ENCODE measurements at regions not wholly inside any gene's neighbourhood (a gene's known extent, or its start where the extent isn't known, plus 50 kb on each side); places are given as distances from the start of the nearest gene placed in this dataset.

DNA sequence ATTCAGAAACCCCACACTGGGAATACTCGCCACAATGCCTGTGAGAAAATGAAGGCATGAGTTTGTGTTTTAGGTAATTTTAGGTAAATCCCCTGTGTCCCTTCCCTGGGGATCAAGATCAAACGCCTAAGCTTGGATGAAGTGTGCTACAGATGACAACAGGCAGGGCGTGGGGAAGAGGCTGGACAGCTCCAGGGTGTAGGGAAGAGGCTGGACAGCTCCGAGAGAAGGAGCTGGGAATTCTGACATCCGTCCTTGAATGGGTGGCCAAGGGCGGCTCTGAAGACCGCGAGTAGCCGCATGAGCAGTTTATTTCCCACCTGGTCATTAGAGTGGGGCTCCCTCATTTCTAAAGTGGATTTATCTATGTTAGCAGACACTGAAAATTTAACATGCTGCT is 109.7 kb downstream of the RAMP3 start:
- H3K79me1 ChIP-seq (ENCODE audit: low read depth in 1 of 2, low read length in 2 of 2), result no peaks in the 10 kb centered on the region
- no peak overlapping the region for H3K4me2 ChIP-seq (ENCODE audit: low read depth, low read length)
- no peak overlapping the region for H4K5ac ChIP-seq (ENCODE audit: low read depth, low read length)
- no peak overlapping the region for H2AK9ac ChIP-seq (replicated peaks; ENCODE audit: low read depth, low read length, poor library complexity)
- peak; percentile 46; the same call in 1 of the 2 replicates for ATAC-seq (ENCODE audit: low read depth)
- peak; percentile 4 for DNase-seq
- no peaks in the 10 kb centered on the region for H3K4me1 ChIP-seq (ENCODE audit: control insufficient read depth, insufficient read depth, low read length)
- H2BK20ac ChIP-seq (ENCODE audit: low read depth, low read length), result no peak overlapping the region
- in situ Hi-C loops (cut with MboI; ENCODE audit: low sequenced_read_pairs) (no loop called here), intact Hi-C loops (cut with micrococcal nuclease) (no loop called here), dilution Hi-C loops (cut with HindIII; ENCODE audit: low sequenced_read_pairs, unreplicated experiment) (no loop called here)
- no peaks in the 10 kb centered on the region for H3K36me3 ChIP-seq (ENCODE audit: control insufficient read depth, insufficient read depth, low read length)
- H3K9me3 ChIP-seq (ENCODE audit: control insufficient read depth, insufficient read depth, low read length), result no peaks in the 10 kb centered on the region
- no TSS peak for BruUV-seq (replicated peaks)
- no peak overlapping the region for H3K27ac ChIP-seq (ENCODE audit: insufficient read depth, low read length)
- no peak overlapping the region for H2BK5ac ChIP-seq (ENCODE audit: low read depth, low read length, poor library complexity, severe bottlenecking)
- H2BK15ac ChIP-seq (ENCODE audit: low read depth, low read length), result no peak overlapping the region
- no peak overlapping the region for H3K4ac ChIP-seq (ENCODE audit: low read depth, low read length)
- H3K9me1 ChIP-seq (ENCODE audit: insufficient read depth, low read length), result no peaks in the 10 kb centered on the region
- H3K18ac ChIP-seq (ENCODE audit: low read depth, low read length), result no peak overlapping the region
- no CpG with 5 or more reads among the region's 9 CpGs for WGBS, 2 experiments (ENCODE audit: extremely low coverage in 2 of 2, insufficient read length in 1 of 2)
- no peak overlapping the region for H2BK120ac ChIP-seq (ENCODE audit: low read depth, low read length)
- ChIA-PET CTCF (no interaction called here), POLR2A (ENCODE audit: unreplicated experiment) (no interaction called here)
- no peak overlapping the region for H3K4me3 ChIP-seq (ENCODE audit: insufficient read depth, low read depth, low read length)
- H4K91ac ChIP-seq (ENCODE audit: insufficient read depth, low read depth, low read length), result no peak overlapping the region
- no peak overlapping the region for H3K56ac ChIP-seq (ENCODE audit: extremely low read depth, insufficient read depth, low read length)
- no peak overlapping the region for H2AFZ ChIP-seq (replicated peaks; ENCODE audit: low read length, poor library complexity)
- no peak overlapping the region for H3K23ac ChIP-seq (ENCODE audit: low read depth, low read length)
- no peak overlapping the region for H3K9ac ChIP-seq (ENCODE audit: low read depth, low read length)
- H4K8ac ChIP-seq (ENCODE audit: low read depth in 2 of 2, low read length in 2 of 2), result no peak overlapping the region
- H3K14ac ChIP-seq (replicated peaks; ENCODE audit: low read depth, low read length), result no peak overlapping the region
- H3K27me3 ChIP-seq (ENCODE audit: control insufficient read depth, insufficient read depth, low read length), result no peaks in the 10 kb centered on the region; the same call in none of the 2 replicates
- H4K20me1 ChIP-seq (ENCODE audit: insufficient read depth, low read length), result no peaks in the 10 kb centered on the region
- TF ChIP-seq SMC3 (IDR thresholded peaks at IDR 0.05; ENCODE audit: low read depth, low read length) (no peak), RCOR1 (IDR thresholded peaks at IDR 0.05; ENCODE audit: insufficient replicate concordance, low read length) (no peak), BHLHE40 (IDR thresholded peaks at IDR 0.05; ENCODE audit: low read depth, low read length) (no peak), CEBPB (IDR thresholded peaks at IDR 0.05; ENCODE audit: low read depth, low read length) (no peak), MAFK (IDR thresholded peaks at IDR 0.05; ENCODE audit: low read depth, low read length) (no peak), CHD1 (IDR thresholded peaks at IDR 0.05; ENCODE audit: low read depth, low read length) (no peak), MAZ (IDR thresholded peaks at IDR 0.05; ENCODE audit: borderline replicate concordance, low read depth, low read length) (no peak), RFX5 (IDR thresholded peaks at IDR 0.05; ENCODE audit: low read depth, low read length) (no peak), MXI1 (IDR thresholded peaks at IDR 0.05; ENCODE audit: borderline replicate concordance, low read depth, low read length) (no peak), FOS (IDR thresholded peaks at IDR 0.05; ENCODE audit: low read depth, low read length) (no peak), NFE2L2 (IDR thresholded peaks at IDR 0.05; ENCODE audit: low read depth, low read length) (no peak), RAD21 (IDR thresholded peaks at IDR 0.05; ENCODE audit: low read length) (no peak), POLR2A (IDR thresholded peaks at IDR 0.05; ENCODE audit: low read depth, low read length) (no peak)
- TF ChIP-seq, protein P1, sequence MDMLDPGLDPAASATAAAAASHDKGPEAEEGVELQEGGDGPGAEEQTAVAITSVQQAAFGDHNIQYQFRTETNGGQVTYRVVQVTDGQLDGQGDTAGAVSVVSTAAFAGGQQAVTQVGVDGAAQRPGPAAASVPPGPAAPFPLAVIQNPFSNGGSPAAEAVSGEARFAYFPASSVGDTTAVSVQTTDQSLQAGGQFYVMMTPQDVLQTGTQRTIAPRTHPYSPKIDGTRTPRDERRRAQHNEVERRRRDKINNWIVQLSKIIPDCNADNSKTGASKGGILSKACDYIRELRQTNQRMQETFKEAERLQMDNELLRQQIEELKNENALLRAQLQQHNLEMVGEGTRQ (IDR thresholded peaks at IDR 0.05; ENCODE audit: low read depth, low read length), result no peak
- TF ChIP-seq, protein P2, sequence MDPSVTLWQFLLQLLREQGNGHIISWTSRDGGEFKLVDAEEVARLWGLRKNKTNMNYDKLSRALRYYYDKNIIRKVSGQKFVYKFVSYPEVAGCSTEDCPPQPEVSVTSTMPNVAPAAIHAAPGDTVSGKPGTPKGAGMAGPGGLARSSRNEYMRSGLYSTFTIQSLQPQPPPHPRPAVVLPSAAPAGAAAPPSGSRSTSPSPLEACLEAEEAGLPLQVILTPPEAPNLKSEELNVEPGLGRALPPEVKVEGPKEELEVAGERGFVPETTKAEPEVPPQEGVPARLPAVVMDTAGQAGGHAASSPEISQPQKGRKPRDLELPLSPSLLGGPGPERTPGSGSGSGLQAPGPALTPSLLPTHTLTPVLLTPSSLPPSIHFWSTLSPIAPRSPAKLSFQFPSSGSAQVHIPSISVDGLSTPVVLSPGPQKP (IDR thresholded peaks at IDR 0.05; ENCODE audit: borderline replicate concordance, low read depth, low read length), result no peak
- TF ChIP-seq, protein P3, sequence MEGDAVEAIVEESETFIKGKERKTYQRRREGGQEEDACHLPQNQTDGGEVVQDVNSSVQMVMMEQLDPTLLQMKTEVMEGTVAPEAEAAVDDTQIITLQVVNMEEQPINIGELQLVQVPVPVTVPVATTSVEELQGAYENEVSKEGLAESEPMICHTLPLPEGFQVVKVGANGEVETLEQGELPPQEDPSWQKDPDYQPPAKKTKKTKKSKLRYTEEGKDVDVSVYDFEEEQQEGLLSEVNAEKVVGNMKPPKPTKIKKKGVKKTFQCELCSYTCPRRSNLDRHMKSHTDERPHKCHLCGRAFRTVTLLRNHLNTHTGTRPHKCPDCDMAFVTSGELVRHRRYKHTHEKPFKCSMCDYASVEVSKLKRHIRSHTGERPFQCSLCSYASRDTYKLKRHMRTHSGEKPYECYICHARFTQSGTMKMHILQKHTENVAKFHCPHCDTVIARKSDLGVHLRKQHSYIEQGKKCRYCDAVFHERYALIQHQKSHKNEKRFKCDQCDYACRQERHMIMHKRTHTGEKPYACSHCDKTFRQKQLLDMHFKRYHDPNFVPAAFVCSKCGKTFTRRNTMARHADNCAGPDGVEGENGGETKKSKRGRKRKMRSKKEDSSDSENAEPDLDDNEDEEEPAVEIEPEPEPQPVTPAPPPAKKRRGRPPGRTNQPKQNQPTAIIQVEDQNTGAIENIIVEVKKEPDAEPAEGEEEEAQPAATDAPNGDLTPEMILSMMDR (conservative IDR thresholded peaks at IDR 0.05; ENCODE audit: low read depth, low read length), result no peak
- no peak overlapping the region for H2AK5ac ChIP-seq (ENCODE audit: low read depth, low read length)
